Esophagus muscularis mucosa (tissue), 4 donors: ENCODE measurements at regions not wholly inside any gene's neighbourhood (a gene's known extent, or its start where the extent isn't known, plus 50 kb on each side); places are given as distances from the start of the nearest gene placed in this dataset.
A peak's percentile ranks its signal among the peaks of the same experiment; 100 is the strongest.

ENCODE experiments used
- DNase-seq: peaks from one replicate; pipeline ENCODE4 v3.0.0-alpha.2; 2017; ENCODE audit errors: extremely low spot score
- H3K27ac ChIP-seq, 4 donors: fragments of 200-600 bp; sonication (generic); replicated peaks in 1 of 4; 1 replicate in 3 of 4; 2 replicates in 1 of 4; pipeline ENCODE4 v1.5.1; 2016 to 2019; ENCODE audit warnings: mild to moderate bottlenecking in 1 of 4
- H3K27me3 ChIP-seq, 4 donors: fragments of 200-600 bp; sonication (generic); one replicate each; pipeline versions ENCODE4 v1.5.1 to v1.6.0; 2016 to 2019
- H3K36me3 ChIP-seq, 4 donors: fragments of 200-600 bp; sonication (generic); one replicate each; pipeline ENCODE4 v1.5.1; 2016 to 2019
- H3K4me1 ChIP-seq, 4 donors: fragments of 200-600 bp; sonication (generic); one replicate each; pipeline ENCODE4 v1.5.1; 2016 to 2019
- H3K4me3 ChIP-seq, 4 donors: fragments of 200-600 bp; sonication (generic); 1 replicate in 2 of 4; 2 replicates in 2 of 4; pipeline ENCODE4 v1.5.1; 2016 to 2019; ENCODE audit warnings: mild to moderate bottlenecking in 4 of 4, moderate library complexity in 1 of 4
- H3K9me3 ChIP-seq, 4 donors: fragments of 200-600 bp; sonication (generic); 1 replicate in 3 of 4; 2 replicates in 1 of 4; pipeline ENCODE4 v1.5.1; 2016 to 2019
- EP300 ChIP-seq: sonication (generic); formaldehyde crosslinking; IDR thresholded peaks from one replicate; pipeline ENCODE4 v1.6.1; 2017; ENCODE audit warnings: antibody characterized with exemption
- POLR2A ChIP-seq: fragments of 450-650 bp; IDR thresholded peaks from one replicate; pipeline ENCODE4 v1.6.1; 2017; ENCODE audit warnings: antibody characterized with exemption, moderate library complexity, mild to moderate bottlenecking, low read depth
- POLR2AphosphoS5 ChIP-seq, 2 donors: sonication (generic); formaldehyde crosslinking; IDR thresholded peaks; one replicate each; pipeline ENCODE4 v1.6.1; 2017; ENCODE audit warnings: antibody characterized with exemption in 2 of 2
- WGBS: methylation state at CpG from one replicate; pipeline ENCODE4 v1.1.5; 2018; 5-methylcytosine and 5-hydroxymethylcytosine counted together
- intact Hi-C: fragments of 100-400 bp; cut with DNase I; formaldehyde crosslinking; loops from one replicate; pipeline ENCODE4 v1.15.1; 2023
- TF ChIP-seq, protein P1 (sequence below), 3 experiments: fragments of 200-600 bp in 2 of 3; fragments of 450-650 bp in 1 of 3; sonication (generic) in 2 of 3; IDR thresholded peaks; one replicate each; pipeline ENCODE4 v1.5.1; 2017 to 2019; ENCODE audit warnings: antibody characterized with exemption in 3 of 3, mild to moderate bottlenecking in 2 of 3, moderate library complexity in 1 of 3

DNA sequence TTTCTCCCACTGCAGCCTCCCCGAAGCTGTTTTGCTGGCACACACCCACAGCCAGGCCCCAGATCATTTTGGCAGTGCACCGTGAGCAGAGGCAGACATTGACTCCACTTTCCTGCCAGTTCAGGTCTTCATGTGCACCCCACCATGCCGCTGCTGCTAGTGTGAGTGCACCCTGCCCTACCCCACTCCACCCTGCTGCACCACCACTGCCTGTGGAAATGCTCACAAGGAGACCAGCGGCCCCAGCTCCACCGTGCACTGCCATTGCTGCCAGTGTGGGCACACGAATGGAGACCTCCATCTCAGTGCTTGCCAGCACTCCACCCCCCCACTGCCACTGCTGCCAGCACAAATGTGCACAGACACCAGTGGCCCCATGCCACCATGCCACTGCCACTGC lies 277.6 kb upstream of the ZC4H2 start:
- Histone ChIP-seq H3K9me3 (peaks cover 0 to under 1% (median 0%) of the 10 kb centered on the region in 4 donors), H3K4me3 (no peak overlapping the region), H3K27ac (no peak overlapping the region), H3K4me1 (no peaks in the 10 kb centered on the region), H3K27me3 (no peaks in the 10 kb centered on the region), H3K36me3 (no peaks in the 10 kb centered on the region)
- intact Hi-C loops: no loop called here
- WGBS: 96% methylated on average over 3 of the region's 6 CpGs
- TF ChIP-seq, protein P1, sequence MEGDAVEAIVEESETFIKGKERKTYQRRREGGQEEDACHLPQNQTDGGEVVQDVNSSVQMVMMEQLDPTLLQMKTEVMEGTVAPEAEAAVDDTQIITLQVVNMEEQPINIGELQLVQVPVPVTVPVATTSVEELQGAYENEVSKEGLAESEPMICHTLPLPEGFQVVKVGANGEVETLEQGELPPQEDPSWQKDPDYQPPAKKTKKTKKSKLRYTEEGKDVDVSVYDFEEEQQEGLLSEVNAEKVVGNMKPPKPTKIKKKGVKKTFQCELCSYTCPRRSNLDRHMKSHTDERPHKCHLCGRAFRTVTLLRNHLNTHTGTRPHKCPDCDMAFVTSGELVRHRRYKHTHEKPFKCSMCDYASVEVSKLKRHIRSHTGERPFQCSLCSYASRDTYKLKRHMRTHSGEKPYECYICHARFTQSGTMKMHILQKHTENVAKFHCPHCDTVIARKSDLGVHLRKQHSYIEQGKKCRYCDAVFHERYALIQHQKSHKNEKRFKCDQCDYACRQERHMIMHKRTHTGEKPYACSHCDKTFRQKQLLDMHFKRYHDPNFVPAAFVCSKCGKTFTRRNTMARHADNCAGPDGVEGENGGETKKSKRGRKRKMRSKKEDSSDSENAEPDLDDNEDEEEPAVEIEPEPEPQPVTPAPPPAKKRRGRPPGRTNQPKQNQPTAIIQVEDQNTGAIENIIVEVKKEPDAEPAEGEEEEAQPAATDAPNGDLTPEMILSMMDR (IDR thresholded peaks at IDR 0.05): no peak
- TF ChIP-seq POLR2AphosphoS5 (IDR thresholded peaks at IDR 0.05): no peak
- no peak for TF ChIP-seq POLR2A
- DNase-seq: no peak

DNA sequence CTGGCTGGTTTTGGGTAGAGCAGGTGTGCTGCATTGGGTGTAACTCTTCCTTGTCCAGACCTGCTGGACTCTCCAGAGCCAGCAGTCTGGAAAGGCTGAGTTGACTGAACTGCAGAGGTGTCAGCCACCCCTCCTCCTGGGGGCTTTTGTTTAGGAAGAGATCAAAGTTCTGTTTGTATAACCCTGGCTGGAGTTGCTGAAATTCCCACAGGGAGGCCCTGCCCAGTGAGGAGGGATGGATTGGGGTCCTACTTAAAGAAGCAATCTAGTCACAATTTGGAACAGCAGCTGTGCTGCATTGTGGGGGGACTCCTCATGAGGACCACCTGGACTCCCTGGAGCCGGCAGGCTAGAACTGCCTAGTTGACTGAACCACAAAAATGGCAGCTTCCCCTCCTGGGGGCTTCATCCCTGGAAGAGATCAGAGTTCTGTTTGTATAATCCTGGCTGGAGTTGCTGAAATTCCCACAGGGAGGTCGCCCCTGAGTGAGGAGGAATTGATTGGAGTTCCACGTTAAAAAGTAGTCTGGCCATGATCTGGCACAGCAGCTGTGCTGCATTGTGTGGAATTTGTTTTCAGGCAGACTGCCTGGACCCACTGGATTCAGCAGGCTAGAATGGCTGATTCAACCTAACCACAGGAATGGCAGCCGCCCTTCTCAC lies 264.9 kb upstream of the ZC4H2 start:
- H3K4me3 ChIP-seq: no peak overlapping the region
- intact Hi-C loops: no loop called here
- H3K36me3 ChIP-seq: no peaks in the 10 kb centered on the region
- no peak for TF ChIP-seq POLR2AphosphoS5 (IDR thresholded peaks at IDR 0.05)
- TF ChIP-seq POLR2A: no peak
- TF ChIP-seq, protein P1 (IDR thresholded peaks at IDR 0.05): no peak
- no peak for TF ChIP-seq EP300
- H3K27me3 ChIP-seq: no peaks in the 10 kb centered on the region
- WGBS: 64% methylated on average over 3 of the region's 4 CpGs
- H3K4me1 ChIP-seq: no peaks in the 10 kb centered on the region
- no peak for DNase-seq
- peaks cover 0 to 30% (median 5%) of the 10 kb centered on the region in 4 donors for H3K9me3 ChIP-seq
- H3K27ac ChIP-seq: no peak overlapping the region

DNA sequence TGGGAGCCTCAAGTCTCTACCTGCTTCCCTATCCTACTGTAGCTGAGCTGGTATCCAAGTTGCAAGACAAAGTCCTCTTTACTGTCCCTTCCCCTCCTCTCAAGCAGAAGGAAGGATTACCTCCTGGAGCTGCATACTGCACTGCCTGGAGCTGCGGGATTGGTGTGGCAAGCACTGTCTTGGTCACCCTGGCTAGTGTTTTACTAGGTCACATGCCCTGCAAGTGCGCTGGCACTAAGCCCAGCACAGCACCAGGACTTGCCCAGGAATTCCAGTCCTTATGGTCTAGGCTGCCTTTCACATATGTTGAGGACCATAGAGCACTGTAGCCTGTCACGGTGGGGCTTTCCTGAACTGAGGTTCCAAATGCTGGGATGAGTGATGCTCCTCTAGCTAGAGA lies 227.3 kb upstream of the ZC4H2 start:
- no peaks in the 10 kb centered on the region for H3K4me1 ChIP-seq
- no peaks in the 10 kb centered on the region for H3K36me3 ChIP-seq
- H3K27me3 ChIP-seq: no peaks in the 10 kb centered on the region
- 50% methylated on average over 2 of the region's 3 CpGs for WGBS
- intact Hi-C loops: no loop called here
- no peak for DNase-seq
- H3K9me3 ChIP-seq: no peaks in the 10 kb centered on the region
- H3K27ac ChIP-seq: no peak overlapping the region
- TF ChIP-seq EP300: no peak
- no peak for TF ChIP-seq POLR2AphosphoS5 (IDR thresholded peaks at IDR 0.05)
- no peak for TF ChIP-seq POLR2A
- TF ChIP-seq, protein P1 (IDR thresholded peaks at IDR 0.05): no peak
- no peak overlapping the region for H3K4me3 ChIP-seq

DNA sequence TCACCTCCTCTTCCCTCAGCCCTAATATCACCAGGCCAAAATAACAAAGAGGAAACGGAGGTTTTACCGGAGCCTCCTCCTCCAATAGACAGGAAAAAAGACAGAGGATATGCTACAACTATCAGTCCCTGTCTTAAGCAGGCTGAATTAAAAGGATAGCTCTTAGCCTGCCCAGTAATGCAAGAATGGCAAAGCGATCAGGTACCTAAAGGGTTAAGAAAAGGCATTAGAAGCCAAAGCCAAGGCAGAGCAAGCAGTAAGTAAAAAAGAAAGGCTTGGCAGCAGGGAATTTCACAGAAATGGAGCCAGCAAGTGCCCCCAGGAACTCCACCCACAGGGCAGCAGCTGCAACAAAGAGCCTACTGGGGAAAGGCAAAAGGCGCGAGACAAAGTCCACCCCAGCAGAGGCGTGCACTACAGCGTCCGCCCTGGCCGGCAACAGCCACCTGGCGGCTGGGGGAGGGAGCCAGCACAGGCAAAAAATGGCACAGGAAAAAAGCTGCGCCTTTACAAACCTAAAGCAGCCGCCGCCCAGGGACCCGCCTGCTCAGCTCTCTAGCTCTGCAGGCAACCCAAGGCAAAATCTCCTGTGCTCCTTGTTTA lies 220.6 kb upstream of the ZC4H2 start:
- TF ChIP-seq, protein P1 (IDR thresholded peaks at IDR 0.05): peak in 2 of 3 experiments; percentile 14 to 45
- no peak for TF ChIP-seq POLR2A
- intact Hi-C loops: no loop called here
- H3K4me1 ChIP-seq: peaks cover 0 to 7% (median 0%) of the 10 kb centered on the region in 4 donors

DNA sequence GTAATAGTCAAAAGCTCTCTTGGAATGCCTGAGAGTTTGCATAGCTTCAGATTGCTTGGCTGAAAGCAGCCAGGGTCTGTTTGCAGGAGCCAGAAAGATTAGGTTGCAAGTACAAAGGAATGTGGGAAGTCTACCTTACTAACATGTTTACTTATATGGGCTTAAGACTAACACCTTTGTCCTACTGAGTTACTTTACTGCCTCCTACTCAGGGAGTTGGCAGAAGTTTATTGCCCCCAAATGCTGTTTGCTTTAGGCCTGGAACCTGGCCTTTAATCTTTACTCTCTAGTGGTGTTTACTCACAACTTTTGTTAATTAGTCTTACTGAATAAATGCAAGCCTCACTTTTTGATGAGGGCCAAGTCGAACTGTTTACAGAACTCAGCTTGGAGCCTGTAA lies 219.4 kb upstream of the ZC4H2 start:
- Histone ChIP-seq H3K4me1 (peaks cover 0 to 7% (median 0%) of the 10 kb centered on the region in 4 donors), H3K27me3 (no peaks in the 10 kb centered on the region), H3K36me3 (no peaks in the 10 kb centered on the region), H3K9me3 (no peaks in the 10 kb centered on the region), H3K27ac (no peak overlapping the region), H3K4me3 (no peak overlapping the region)
- 17% methylated on average over 1 of the region's 1 CpG for WGBS
- TF ChIP-seq POLR2A (no peak), POLR2AphosphoS5 (IDR thresholded peaks at IDR 0.05) (no peak), EP300 (no peak)
- TF ChIP-seq, protein P1 (IDR thresholded peaks at IDR 0.05): no peak
- intact Hi-C loops: no loop called here
- no peak for DNase-seq

More for the DNA sequence above, 220.6 kb upstream of the ZC4H2 start:
- Histone ChIP-seq H3K36me3 (no peaks in the 10 kb centered on the region), H3K9me3 (no peaks in the 10 kb centered on the region), H3K27ac (no peak overlapping the region), H3K27me3 (no peaks in the 10 kb centered on the region), H3K4me3 (no peak overlapping the region)
- WGBS: 14% methylated on average over 14 of the region's 14 CpGs
- no peak for DNase-seq
